Neural crest cell (in vitro differentiated cells): ENCODE measurements at regions not wholly inside any gene's neighbourhood (a gene's known extent, or its start where the extent isn't known, plus 50 kb on each side); places are given as distances from the start of the nearest gene placed in this dataset.
A peak's percentile ranks its signal among the peaks of the same experiment; 100 is the strongest.

Source experiments
- DNase-seq: peaks from one replicate; pipeline ENCODE4 v3.0.0; 2021; ENCODE audit warnings: low read depth, mixed read lengths, low spot score
- H3K27ac Mint-ChIP-seq: one replicate; pipeline ENCODE4 v1.8.0; 2021; ENCODE audit warnings: mild to moderate bottlenecking, mixed read lengths; ENCODE audit not compliant: unreplicated experiment
- H3K27me3 Mint-ChIP-seq: 2 replicates; pipeline ENCODE4 v1.8.0; 2021; ENCODE audit warnings: low read depth, mild to moderate bottlenecking, mixed read lengths
- H3K36me3 Mint-ChIP-seq: 2 replicates; pipeline ENCODE4 v1.8.0; 2021; ENCODE audit warnings: low read depth, mild to moderate bottlenecking, mixed read lengths
- H3K4me1 Mint-ChIP-seq: 2 replicates; pipeline ENCODE4 v1.8.0; 2021; ENCODE audit warnings: mixed read lengths
- H3K4me3 Mint-ChIP-seq: one replicate; pipeline ENCODE4 v1.8.0; 2021; ENCODE audit warnings: mild to moderate bottlenecking, mixed read lengths
- H3K9me3 Mint-ChIP-seq: 2 replicates; pipeline ENCODE4 v1.8.0; 2021; ENCODE audit warnings: mixed read lengths
- CTCF ChIP-seq: fragments of 200-600 bp; sonication (generic); conservative IDR thresholded peaks from 2 replicates; pipeline ENCODE4 v1.5.0; 2021; ENCODE audit warnings: antibody characterized with exemption, mild to moderate bottlenecking

DNA sequence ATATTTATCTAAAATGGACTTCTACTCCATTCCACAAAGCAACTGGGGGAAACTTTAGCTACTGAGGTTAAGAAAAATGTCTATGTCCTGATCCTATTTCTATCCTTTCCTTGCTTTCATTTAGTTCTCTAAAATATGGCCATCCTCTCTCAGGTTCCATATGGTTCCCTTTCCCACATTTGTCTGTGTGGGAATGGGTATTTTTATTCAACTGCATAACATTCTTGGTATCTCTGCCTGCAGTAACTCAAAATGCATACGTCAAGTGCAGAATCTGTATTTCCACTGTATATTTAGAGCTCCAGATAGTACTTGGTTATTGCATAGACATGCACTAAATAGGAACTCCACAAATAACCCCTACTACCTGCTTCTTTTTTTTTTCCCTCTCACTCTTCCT lies 130.6 kb upstream of the BTG1 start:
- no peak for TF ChIP-seq CTCF
- Mint-ChIP-seq H3K36me3 (no peaks in the 10 kb centered on the region), H3K4me3 (no peak overlapping the region), H3K9me3 (no peaks in the 10 kb centered on the region), H3K4me1 (peaks cover 16% of the 10 kb centered on the region), H3K27me3 (no peaks in the 10 kb centered on the region), H3K27ac (peak overlapping the region; percentile 66)
- DNase-seq = no peak

- DNase-seq = no peak
- no peaks in the 10 kb centered on the region for H3K9me3 Mint-ChIP-seq
- no peak for TF ChIP-seq CTCF
- no peak overlapping the region for H3K27ac Mint-ChIP-seq
- H3K4me3 Mint-ChIP-seq = no peak overlapping the region
- H3K27me3 Mint-ChIP-seq = no peaks in the 10 kb centered on the region
- peaks cover 16% of the 10 kb centered on the region for H3K4me1 Mint-ChIP-seq
- H3K36me3 Mint-ChIP-seq = no peaks in the 10 kb centered on the region
Observed at GRCh38 chr12:92275443-92276154, 130.0 kb upstream of the BTG1 start.

- H3K27me3 Mint-ChIP-seq = no peaks in the 10 kb centered on the region
- no peaks in the 10 kb centered on the region for H3K4me1 Mint-ChIP-seq
- no peaks in the 10 kb centered on the region for H3K36me3 Mint-ChIP-seq
- no peaks in the 10 kb centered on the region for H3K9me3 Mint-ChIP-seq
- H3K27ac Mint-ChIP-seq = no peak overlapping the region
- DNase-seq = no peak
- H3K4me3 Mint-ChIP-seq = no peak overlapping the region
- no peak for TF ChIP-seq CTCF
Observed at GRCh38 chr12:92273076-92273475, 127.4 kb upstream of the BTG1 start.

GRCh38 chr12:92272061-92272964 lies 126.7 kb upstream of the BTG1 start:
- H3K4me1 Mint-ChIP-seq = no peaks in the 10 kb centered on the region
- no peaks in the 10 kb centered on the region for H3K27me3 Mint-ChIP-seq
- no peak overlapping the region for H3K27ac Mint-ChIP-seq
- no peak for TF ChIP-seq CTCF
- H3K4me3 Mint-ChIP-seq = no peak overlapping the region
- no peak for DNase-seq
- no peaks in the 10 kb centered on the region for H3K9me3 Mint-ChIP-seq
- H3K36me3 Mint-ChIP-seq = no peaks in the 10 kb centered on the region

- no peak overlapping the region for H3K27ac Mint-ChIP-seq
- no peaks in the 10 kb centered on the region for H3K36me3 Mint-ChIP-seq
- H3K4me3 Mint-ChIP-seq = no peak overlapping the region
- no peak for DNase-seq
- no peaks in the 10 kb centered on the region for H3K4me1 Mint-ChIP-seq
- no peaks in the 10 kb centered on the region for H3K9me3 Mint-ChIP-seq
- TF ChIP-seq CTCF = no peak
- no peaks in the 10 kb centered on the region for H3K27me3 Mint-ChIP-seq
Observed at GRCh38 chr12:92271341-92271740, 125.7 kb upstream of the BTG1 start.
